HG02885 (cell line): ENCODE measurements at regions not wholly inside any gene's neighbourhood (a gene's known extent, or its start where the extent isn't known, plus 50 kb on each side); places are given as distances from the start of the nearest gene placed in this dataset.

Experiments
- ATAC-seq: cut with Tn5 transposase; IDR thresholded peaks from one replicate; pipeline ENCODE4 v1.9.1; 2021; ENCODE audit warnings: mild to moderate bottlenecking; ENCODE audit not compliant: unreplicated experiment, poor library complexity

DNA sequence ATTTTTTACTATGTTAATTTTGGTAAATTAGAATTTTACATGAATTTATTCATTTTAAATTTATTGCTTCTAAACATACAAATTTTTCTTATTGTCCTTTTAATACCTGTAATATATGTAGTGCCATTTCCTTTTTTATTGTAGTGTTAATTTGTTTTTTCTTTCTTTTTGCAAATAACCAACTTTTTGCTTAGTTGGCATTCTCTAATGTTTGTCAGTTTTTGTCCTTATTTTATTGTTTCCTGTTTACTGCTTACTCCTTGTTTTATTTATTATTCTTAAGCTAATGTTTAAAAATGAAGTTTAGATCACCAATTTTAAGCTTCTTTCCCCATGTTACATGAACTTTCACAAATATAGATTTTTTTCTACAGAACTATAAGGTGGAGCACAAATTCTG, 516.6 kb downstream of the SLITRK1 start:
- no peak for ATAC-seq

- ATAC-seq = no peak
These were observed 527.2 kb downstream of the SLITRK1 start for GRCh38 chr13:83355041-83355440.

- no peak for ATAC-seq
These were observed 529.9 kb downstream of the SLITRK1 start for GRCh38 chr13:83352391-83352790.

- ATAC-seq = no peak
These were observed 531.7 kb downstream of the SLITRK1 start for GRCh38 chr13:83350569-83350968.

GRCh38 chr13:83344518-83344917, 537.8 kb downstream of the SLITRK1 start:
- no peak for ATAC-seq

DNA sequence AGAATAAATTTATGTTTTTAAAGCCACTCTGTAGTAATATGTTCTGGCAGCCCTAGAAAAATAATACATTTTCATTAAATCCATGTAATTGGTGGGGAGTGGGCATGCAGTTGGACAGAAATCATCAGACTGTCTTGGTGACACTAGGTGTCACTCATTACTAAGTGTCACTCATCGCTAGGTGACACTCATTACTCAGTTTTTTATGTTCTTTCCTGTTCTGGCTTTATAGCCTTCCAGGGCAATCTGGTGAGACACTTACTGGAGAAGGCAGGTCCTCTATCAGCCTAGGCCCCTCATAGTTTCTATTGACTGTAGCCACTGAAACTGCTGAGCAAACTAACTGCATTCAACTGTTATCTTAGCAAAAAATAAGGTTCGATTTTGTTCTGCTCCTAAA, 542.1 kb downstream of the SLITRK1 start:
- ATAC-seq = no peak

GRCh38 chr13:83333614-83334388, 548.5 kb downstream of the SLITRK1 start:
- no peak for ATAC-seq

DNA sequence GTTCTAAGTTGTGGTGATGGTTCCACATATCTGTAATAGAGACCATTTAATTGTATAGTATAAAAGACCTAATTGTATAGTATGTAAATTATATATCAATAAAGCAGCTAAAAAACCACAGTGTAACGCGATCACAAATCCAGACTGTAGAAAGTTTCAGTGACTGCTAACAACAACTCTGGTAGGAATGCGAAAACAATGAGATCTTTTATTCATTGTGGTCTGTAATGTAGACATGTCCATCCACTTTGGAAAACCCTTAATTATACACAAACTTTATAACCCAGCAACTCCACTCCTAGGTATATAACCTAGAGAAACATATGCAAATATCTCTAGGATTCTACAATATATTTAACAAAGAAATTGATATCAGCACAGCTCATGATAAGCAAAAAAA, 549.5 kb downstream of the SLITRK1 start:
- ATAC-seq = no peak

DNA sequence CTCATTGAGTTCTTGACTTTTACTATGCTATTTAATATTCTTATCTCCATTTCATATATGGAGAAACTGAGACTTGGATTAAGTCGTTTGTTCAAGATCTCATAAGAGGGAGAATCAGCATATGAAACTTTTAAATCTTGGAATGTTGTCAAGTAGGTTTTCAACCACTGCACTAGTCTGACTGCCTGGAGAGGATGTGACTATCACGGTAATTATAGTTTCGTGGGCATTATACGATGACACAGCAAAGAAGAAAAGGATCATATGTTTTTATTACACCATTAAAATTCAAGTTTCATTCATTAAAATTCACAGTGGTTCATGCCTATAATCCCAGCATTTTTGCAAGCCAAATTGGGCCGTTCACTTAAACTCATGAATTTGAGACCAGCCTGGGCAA, 555.2 kb downstream of the SLITRK1 start:
- no peak for ATAC-seq

- no peak for ATAC-seq
These were observed 557.0 kb downstream of the SLITRK1 start for GRCh38 chr13:83325125-83325853.

DNA sequence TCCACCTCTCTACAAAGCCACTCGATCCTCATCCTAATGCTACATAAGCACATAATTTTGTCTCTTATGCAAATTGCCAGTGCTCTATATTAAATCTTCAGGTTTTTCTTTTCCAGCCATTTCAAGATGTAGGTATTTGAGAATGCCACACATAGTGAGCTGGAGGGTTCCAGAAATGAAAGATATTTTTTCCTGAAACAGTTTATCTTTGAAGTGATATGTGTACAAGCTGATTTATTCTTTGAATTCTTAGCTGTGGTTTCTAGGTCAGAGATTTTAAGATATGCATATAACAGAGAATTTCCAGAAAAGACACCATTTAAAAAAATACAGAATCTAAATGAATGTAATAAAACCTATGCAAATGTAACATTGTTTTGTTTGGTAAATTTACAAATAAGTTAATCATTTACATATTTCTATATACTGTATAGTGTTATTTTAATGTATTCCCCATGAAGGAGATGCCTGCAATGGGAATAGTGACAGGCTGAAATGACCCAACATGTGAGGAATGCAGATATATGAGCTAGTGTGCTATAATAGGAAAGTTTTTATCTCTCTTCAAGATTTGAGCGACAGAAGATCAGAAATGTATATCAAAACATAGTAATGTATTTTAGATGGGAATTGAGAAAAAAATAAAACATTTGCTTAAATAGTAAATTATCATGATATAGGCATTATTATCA, 570.2 kb downstream of the SLITRK1 start:
- no peak for ATAC-seq

DNA sequence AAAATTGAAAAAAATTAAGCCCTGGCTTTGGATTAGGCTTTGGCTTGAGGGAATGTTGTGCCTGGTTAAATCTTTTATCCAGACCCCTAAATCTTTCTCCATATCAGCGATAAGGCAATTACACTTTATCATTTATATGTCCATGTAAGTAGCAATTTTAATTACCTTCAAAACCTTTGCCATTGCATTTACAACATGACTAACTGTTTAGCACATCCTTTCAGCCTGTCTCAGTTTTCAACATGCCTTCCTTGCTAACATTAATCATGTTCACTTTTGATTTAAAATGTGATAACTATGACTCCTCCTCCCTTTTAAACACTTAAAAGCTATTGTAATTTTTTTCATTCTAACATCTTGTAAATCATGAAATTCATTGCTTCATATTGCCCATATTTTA, 583.7 kb downstream of the SLITRK1 start:
- no peak for ATAC-seq

DNA sequence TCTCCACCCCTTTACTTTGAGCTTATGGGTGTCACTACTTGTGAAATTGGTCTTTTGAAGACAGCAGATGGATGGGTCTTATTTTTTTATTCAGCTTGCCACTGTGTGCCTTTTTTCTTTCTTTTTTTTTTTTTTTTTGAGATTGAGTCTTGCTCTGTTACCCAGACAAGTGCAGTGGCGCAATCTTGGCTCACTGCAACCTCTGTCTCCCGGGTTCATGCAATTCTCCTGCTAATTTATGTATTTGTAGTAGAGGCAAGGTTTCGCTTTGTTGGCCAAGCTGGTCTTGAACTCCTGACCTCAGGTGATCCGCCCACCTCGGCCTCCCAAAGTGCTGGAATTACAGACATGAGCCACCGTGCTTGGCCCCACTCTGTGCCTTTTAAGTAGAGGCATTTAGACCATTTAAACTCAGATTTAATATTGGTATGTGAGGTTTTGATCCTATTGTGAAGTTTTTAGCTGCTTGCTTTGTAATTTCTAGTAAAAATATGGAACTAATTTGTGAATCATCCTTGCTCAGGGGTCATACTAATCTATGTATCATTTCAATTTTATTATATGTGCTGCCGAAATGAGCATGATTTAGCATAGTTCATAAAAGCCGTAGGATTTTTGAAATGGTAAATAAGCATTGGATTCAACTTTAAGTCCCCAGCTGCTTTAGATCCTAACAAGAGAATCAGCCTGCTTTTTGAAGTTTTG, 584.5 kb downstream of the SLITRK1 start:
- ATAC-seq = no peak

- ATAC-seq = no peak
These were observed 586.6 kb downstream of the SLITRK1 start for GRCh38 chr13:83295686-83296085.

- no peak for ATAC-seq
These were observed 595.5 kb downstream of the SLITRK1 start for GRCh38 chr13:83286737-83287136.

GRCh38 chr13:83281654-83282053, 600.6 kb downstream of the SLITRK1 start:
- ATAC-seq = no peak

GRCh38 chr13:83274679-83275078, 607.6 kb downstream of the SLITRK1 start:
- ATAC-seq = no peak

- ATAC-seq = no peak
These were observed 609.5 kb downstream of the SLITRK1 start for GRCh38 chr13:83272652-83273240.

- no peak for ATAC-seq
These were observed 610.2 kb downstream of the SLITRK1 start for GRCh38 chr13:83272076-83272475.

- no peak for ATAC-seq
These were observed 617.0 kb downstream of the SLITRK1 start for GRCh38 chr13:83265279-83265678.
